Osteoblast (primary cell): ENCODE measurements at regions not wholly inside any gene's neighbourhood (a gene's known extent, or its start where the extent isn't known, plus 50 kb on each side); places are given as distances from the start of the nearest gene placed in this dataset.

Experiments
- DNase-seq: peaks from one replicate; pipeline ENCODE4 v3.0.0; 2011; ENCODE audit warnings: low spot score, mixed read lengths; ENCODE audit not compliant: insufficient read length; ENCODE audit errors: missing footprints
- H2AFZ ChIP-seq: 2 replicates; pipeline ENCODE4 v1.6.0; 2011; ENCODE audit warnings: mild to moderate bottlenecking, low read length
- H3K27ac ChIP-seq: 2 replicates; pipeline ENCODE4 v1.5.1; 2011; ENCODE audit warnings: mild to moderate bottlenecking, low read depth, low read length, moderate library complexity
- H3K27me3 ChIP-seq: 2 replicates; pipeline ENCODE4 v1.6.0; 2012; ENCODE audit warnings: mild to moderate bottlenecking, control low read depth, inconsistent platforms, low read length, moderate library complexity; ENCODE audit not compliant: insufficient read depth
- H3K36me3 ChIP-seq: 2 replicates; pipeline ENCODE4 v1.5.1; 2011; ENCODE audit warnings: mild to moderate bottlenecking, low read length, control low read depth, moderate library complexity; ENCODE audit not compliant: insufficient read depth
- H3K4me1 ChIP-seq: 2 replicates; pipeline ENCODE4 v1.5.1; 2011; ENCODE audit warnings: mild to moderate bottlenecking, low read length, control low read depth, moderate library complexity; ENCODE audit not compliant: insufficient read depth
- H3K4me2 ChIP-seq: 2 replicates; pipeline ENCODE4 v1.6.0; 2011; ENCODE audit warnings: mild to moderate bottlenecking, low read length; ENCODE audit not compliant: insufficient read depth
- H3K4me3 ChIP-seq: fragments of 200-600 bp; sonication (generic); 3 replicates; pipeline ENCODE4 v1.5.1; 2012; ENCODE audit warnings: mild to moderate bottlenecking, low read length, inconsistent platforms; ENCODE audit not compliant: insufficient read depth
- H3K79me2 ChIP-seq: 2 replicates; pipeline ENCODE4 v1.6.0; 2012; ENCODE audit warnings: mild to moderate bottlenecking, low read length, control low read depth, inconsistent platforms; ENCODE audit not compliant: insufficient read depth
- H3K9me3 ChIP-seq: 2 replicates; pipeline ENCODE4 v1.5.1; 2011; ENCODE audit warnings: low read depth, low read length, control low read depth
- H4K20me1 ChIP-seq: 2 replicates; pipeline ENCODE4 v1.6.0; 2012; ENCODE audit warnings: mild to moderate bottlenecking, low read length, control low read depth; ENCODE audit not compliant: insufficient read depth
- TF ChIP-seq, protein P1 (sequence below): IDR thresholded peaks from 2 replicates; pipeline ENCODE4 v1.5.1; 2011; ENCODE audit warnings: mild to moderate bottlenecking, low read depth, low read length, moderate library complexity; ENCODE audit errors: extremely low read depth

DNA sequence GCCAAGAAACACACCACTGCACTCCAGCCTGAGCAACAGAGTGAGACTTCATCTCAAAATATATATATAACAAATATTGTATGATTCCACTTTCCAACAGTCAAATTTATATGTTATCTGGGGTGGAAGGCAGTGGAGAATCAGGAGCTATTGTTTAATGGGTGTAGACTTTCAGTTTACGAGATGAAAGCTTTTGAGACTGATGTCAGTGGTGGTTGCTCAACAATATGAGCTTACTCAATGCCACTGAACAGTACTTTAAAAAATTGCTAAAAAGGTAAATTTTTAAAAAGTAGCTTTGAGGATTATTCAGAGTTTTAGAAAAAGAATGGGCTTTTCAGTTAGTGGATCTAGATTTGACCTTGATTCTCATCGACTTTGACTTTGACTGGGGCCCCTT is 105.9 kb upstream of the ST6GAL2 start:
- Histone ChIP-seq H4K20me1 (no peaks in the 10 kb centered on the region), H3K27ac (no peak overlapping the region), H3K4me1 (peaks cover 13% of the 10 kb centered on the region), H3K27me3 (peaks cover 52% of the 10 kb centered on the region), H3K9me3 (no peaks in the 10 kb centered on the region), H3K4me3 (no peak overlapping the region), H3K4me2 (no peak overlapping the region), H3K79me2 (no peaks in the 10 kb centered on the region), H3K36me3 (no peaks in the 10 kb centered on the region), H2AFZ (no peak overlapping the region)
- DNase-seq, result no peak
- TF ChIP-seq, protein P1, sequence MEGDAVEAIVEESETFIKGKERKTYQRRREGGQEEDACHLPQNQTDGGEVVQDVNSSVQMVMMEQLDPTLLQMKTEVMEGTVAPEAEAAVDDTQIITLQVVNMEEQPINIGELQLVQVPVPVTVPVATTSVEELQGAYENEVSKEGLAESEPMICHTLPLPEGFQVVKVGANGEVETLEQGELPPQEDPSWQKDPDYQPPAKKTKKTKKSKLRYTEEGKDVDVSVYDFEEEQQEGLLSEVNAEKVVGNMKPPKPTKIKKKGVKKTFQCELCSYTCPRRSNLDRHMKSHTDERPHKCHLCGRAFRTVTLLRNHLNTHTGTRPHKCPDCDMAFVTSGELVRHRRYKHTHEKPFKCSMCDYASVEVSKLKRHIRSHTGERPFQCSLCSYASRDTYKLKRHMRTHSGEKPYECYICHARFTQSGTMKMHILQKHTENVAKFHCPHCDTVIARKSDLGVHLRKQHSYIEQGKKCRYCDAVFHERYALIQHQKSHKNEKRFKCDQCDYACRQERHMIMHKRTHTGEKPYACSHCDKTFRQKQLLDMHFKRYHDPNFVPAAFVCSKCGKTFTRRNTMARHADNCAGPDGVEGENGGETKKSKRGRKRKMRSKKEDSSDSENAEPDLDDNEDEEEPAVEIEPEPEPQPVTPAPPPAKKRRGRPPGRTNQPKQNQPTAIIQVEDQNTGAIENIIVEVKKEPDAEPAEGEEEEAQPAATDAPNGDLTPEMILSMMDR, result no peak

DNA sequence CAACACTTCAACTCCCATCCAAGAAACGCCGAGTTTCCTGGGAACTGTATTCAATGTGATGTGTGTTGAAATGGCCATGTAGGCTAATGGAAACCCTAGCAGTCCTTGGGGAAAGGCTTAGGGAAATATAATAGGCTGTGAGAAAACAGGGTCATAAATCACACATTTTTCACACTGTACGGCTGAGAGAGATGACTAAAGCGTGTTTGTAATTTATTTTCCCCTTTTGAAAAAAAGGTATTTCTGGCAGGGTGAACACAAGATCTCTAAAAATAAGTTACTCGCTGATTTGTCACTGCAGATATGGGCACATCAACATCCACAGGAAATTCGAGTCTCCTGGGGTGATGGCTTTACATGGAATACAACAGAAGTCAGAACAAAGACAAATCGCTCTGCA is 109.6 kb upstream of the ST6GAL2 start:
- Histone ChIP-seq H3K4me1 (peaks cover 3% of the 10 kb centered on the region), H3K27me3 (peaks cover 66% of the 10 kb centered on the region), H4K20me1 (no peaks in the 10 kb centered on the region), H3K36me3 (no peaks in the 10 kb centered on the region), H3K4me3 (no peak overlapping the region), H3K27ac (no peak overlapping the region), H3K9me3 (no peaks in the 10 kb centered on the region), H3K4me2 (peak overlapping the region; percentile 27), H2AFZ (no peak overlapping the region), H3K79me2 (no peaks in the 10 kb centered on the region)
- peak; percentile 45 for DNase-seq
- TF ChIP-seq, protein P1, result no peak

DNA sequence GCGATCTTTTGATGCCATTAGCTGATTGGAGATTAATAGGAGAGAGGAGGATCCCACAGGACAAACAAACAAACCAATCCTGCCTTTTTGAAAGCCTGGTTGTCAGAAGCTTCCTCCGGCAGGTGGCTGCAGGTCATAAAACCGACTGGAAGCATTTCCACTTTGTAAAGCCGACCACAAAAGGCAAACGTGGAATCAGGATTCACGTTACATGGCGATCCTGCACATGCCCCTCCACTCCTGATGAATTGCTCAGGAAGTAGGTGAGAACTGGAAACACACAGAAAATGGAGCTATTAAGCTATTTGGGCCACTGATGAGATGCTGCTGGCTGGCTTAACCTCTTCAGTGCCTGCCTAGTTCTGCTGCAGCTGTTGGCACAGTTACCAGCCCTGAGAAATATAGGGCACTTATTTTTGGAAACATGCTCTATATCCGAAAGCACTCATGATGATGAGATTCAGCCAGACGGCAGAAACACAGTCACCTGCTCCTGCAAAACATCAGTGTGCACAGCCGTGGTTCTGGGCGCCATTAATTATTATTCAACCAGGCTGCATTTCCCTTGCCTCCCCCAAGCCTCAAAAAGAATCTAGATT is 110.3 kb upstream of the ST6GAL2 start:
- H3K27me3 ChIP-seq, result peaks cover 66% of the 10 kb centered on the region
- no peak overlapping the region for H3K4me3 ChIP-seq
- no peaks in the 10 kb centered on the region for H3K79me2 ChIP-seq
- H4K20me1 ChIP-seq, result no peaks in the 10 kb centered on the region
- no peaks in the 10 kb centered on the region for H3K4me1 ChIP-seq
- no peaks in the 10 kb centered on the region for H3K36me3 ChIP-seq
- DNase-seq, result no peak
- H3K4me2 ChIP-seq, result no peak overlapping the region
- TF ChIP-seq, protein P1, result no peak
- H3K9me3 ChIP-seq, result no peaks in the 10 kb centered on the region
- H3K27ac ChIP-seq, result no peak overlapping the region
- H2AFZ ChIP-seq, result no peak overlapping the region

DNA sequence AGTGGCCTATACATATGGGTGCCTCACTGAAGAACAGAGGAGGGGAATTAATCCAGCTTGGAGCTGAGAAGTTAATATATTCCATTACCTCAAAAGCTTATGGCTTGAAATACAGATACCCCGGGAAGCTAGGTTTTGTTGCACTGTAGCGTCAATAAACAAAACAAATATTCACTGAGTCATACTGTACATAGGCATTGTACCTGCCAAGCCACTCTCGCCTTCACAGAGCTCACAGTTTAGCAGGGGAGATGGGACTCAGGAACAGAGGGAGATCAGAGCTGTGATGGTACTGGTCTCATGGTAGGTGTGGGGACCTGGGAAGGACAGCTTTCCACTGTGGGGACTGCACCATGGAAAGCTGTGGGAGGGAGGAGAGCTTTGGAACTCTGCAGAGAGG is 111.2 kb upstream of the ST6GAL2 start:
- Histone ChIP-seq H4K20me1 (no peaks in the 10 kb centered on the region), H3K4me2 (no peak overlapping the region), H3K9me3 (no peaks in the 10 kb centered on the region), H3K79me2 (no peaks in the 10 kb centered on the region), H3K4me1 (peaks cover 8% of the 10 kb centered on the region), H3K27ac (no peak overlapping the region), H2AFZ (no peak overlapping the region), H3K4me3 (no peak overlapping the region), H3K36me3 (no peaks in the 10 kb centered on the region), H3K27me3 (peaks cover 64% of the 10 kb centered on the region)
- no peak for DNase-seq
- TF ChIP-seq, protein P1, result no peak
